ENCODE measurements at regions not wholly inside any gene's neighbourhood (a gene's known extent, or its start where the extent isn't known, plus 50 kb on each side); places are given as distances from the start of the nearest gene placed in this dataset.

DNA sequence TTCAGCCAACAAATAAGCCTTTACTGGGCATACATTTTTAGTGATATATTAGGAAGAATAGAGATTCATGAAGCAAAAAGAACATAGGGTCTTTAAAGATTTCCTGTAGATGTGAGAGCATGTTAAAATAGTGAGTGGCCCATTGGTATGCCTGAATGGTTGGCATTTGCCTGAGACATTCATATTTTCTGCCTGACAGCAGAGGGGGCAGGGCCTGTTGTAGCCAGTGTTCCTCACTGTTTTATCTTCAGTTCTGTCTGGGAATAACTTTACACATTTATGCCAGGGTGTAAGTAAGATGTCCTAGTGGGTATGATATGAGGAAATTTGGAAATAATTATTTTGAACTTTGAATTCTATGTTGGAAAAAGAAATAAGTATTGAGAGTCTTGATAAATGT is 704.7 kb upstream of the ARPP21 start:
- TF ChIP-seq, protein P1, sequence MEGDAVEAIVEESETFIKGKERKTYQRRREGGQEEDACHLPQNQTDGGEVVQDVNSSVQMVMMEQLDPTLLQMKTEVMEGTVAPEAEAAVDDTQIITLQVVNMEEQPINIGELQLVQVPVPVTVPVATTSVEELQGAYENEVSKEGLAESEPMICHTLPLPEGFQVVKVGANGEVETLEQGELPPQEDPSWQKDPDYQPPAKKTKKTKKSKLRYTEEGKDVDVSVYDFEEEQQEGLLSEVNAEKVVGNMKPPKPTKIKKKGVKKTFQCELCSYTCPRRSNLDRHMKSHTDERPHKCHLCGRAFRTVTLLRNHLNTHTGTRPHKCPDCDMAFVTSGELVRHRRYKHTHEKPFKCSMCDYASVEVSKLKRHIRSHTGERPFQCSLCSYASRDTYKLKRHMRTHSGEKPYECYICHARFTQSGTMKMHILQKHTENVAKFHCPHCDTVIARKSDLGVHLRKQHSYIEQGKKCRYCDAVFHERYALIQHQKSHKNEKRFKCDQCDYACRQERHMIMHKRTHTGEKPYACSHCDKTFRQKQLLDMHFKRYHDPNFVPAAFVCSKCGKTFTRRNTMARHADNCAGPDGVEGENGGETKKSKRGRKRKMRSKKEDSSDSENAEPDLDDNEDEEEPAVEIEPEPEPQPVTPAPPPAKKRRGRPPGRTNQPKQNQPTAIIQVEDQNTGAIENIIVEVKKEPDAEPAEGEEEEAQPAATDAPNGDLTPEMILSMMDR (optimal IDR thresholded peaks at IDR 0.05 in 1 of 3, IDR thresholded peaks at IDR 0.05 in 1 of 3, conservative IDR thresholded peaks at IDR 0.05 in 1 of 3; ENCODE audit: extremely low read depth in 1 of 3, insufficient read depth in 2 of 3, low read length in 3 of 3), result no peak
- no peak for TF ChIP-seq EZH2 (IDR thresholded peaks at IDR 0.05; ENCODE audit: low read length)

Measured in keratinocyte (primary cell).